ENCODE measurements at regions not wholly inside any gene's neighbourhood (a gene's known extent, or its start where the extent isn't known, plus 50 kb on each side); places are given as distances from the start of the nearest gene placed in this dataset.

- Histone ChIP-seq H3K9me3 (ENCODE audit: control insufficient read depth in 2 of 2, insufficient read depth in 1 of 2, low read depth in 1 of 2, low read length in 1 of 2) (no peaks in the 10 kb centered on the region), H3K4me3 (ENCODE audit: low read depth in 1 of 3, low read length in 3 of 3) (no peak overlapping the region), H3K4me1 (ENCODE audit: control insufficient read depth in 3 of 3, insufficient read depth in 2 of 3, low read depth in 1 of 3, low read length in 2 of 3) (peaks cover 5 to 15% (median 8%) of the 10 kb centered on the region in 3 donors), H3K27me3 (ENCODE audit: control insufficient read depth in 3 of 3, insufficient read depth in 3 of 3, low read length in 3 of 3) (no peaks in the 10 kb centered on the region), H3K27ac (ENCODE audit: low read depth in 1 of 3, low read length in 2 of 3) (peak overlapping the region in 2 of 3 donors; percentile 18 to 82), H3K36me3 (ENCODE audit: control insufficient read depth in 3 of 3, insufficient read depth in 2 of 3, low read depth in 1 of 3, low read length in 3 of 3) (no peaks in the 10 kb centered on the region)
- DNase-seq (peak; percentile 59 to 80), FAIRE-seq (no peak)
- 34 to 72% (median 42%) methylated on average over 8 of the region's 8 CpGs for WGBS, 3 donors
Measured at GRCh38 chr18:44197832-44198611, 482.7 kb upstream of the SETBP1 start.

- H3K9me3 ChIP-seq (ENCODE audit: control insufficient read depth in 2 of 2, insufficient read depth in 1 of 2, low read depth in 1 of 2, low read length in 1 of 2), result no peaks in the 10 kb centered on the region
- H3K4me3 ChIP-seq (ENCODE audit: low read depth in 1 of 3, low read length in 3 of 3), result no peak overlapping the region
- H3K36me3 ChIP-seq (ENCODE audit: control insufficient read depth in 3 of 3, insufficient read depth in 2 of 3, low read depth in 1 of 3, low read length in 3 of 3), result no peaks in the 10 kb centered on the region
- FAIRE-seq (no peak), DNase-seq (peak; percentile 63 to 86)
- peaks cover 5 to 15% (median 8%) of the 10 kb centered on the region in 3 donors for H3K4me1 ChIP-seq (ENCODE audit: control insufficient read depth in 3 of 3, insufficient read depth in 2 of 3, low read depth in 1 of 3, low read length in 2 of 3)
- peak overlapping the region in 2 of 3 donors; percentile 18 to 82 for H3K27ac ChIP-seq (ENCODE audit: low read depth in 1 of 3, low read length in 2 of 3)
- H3K27me3 ChIP-seq (ENCODE audit: control insufficient read depth in 3 of 3, insufficient read depth in 3 of 3, low read length in 3 of 3), result no peaks in the 10 kb centered on the region
- WGBS, 3 donors, result 29 to 69% (median 45%) methylated on average over 4 of the region's 4 CpGs
Measured at GRCh38 chr18:44198612-44199284, 481.9 kb upstream of the SETBP1 start.

- Histone ChIP-seq H3K4me1 (ENCODE audit: control insufficient read depth in 3 of 3, insufficient read depth in 2 of 3, low read depth in 1 of 3, low read length in 2 of 3) (peaks cover 0 to 10% (median 2%) of the 10 kb centered on the region in 3 donors), H3K27ac (ENCODE audit: low read depth in 1 of 3, low read length in 2 of 3) (no peak overlapping the region), H3K27me3 (ENCODE audit: control insufficient read depth in 3 of 3, insufficient read depth in 3 of 3, low read length in 3 of 3) (no peaks in the 10 kb centered on the region), H3K9me3 (ENCODE audit: control insufficient read depth in 2 of 2, insufficient read depth in 1 of 2, low read depth in 1 of 2, low read length in 1 of 2) (no peaks in the 10 kb centered on the region), H3K4me3 (ENCODE audit: low read depth in 1 of 3, low read length in 3 of 3) (no peak overlapping the region), H3K36me3 (ENCODE audit: control insufficient read depth in 3 of 3, insufficient read depth in 2 of 3, low read depth in 1 of 3, low read length in 3 of 3) (no peaks in the 10 kb centered on the region)
- DNase-seq, result peak; percentile 68
- no peak for FAIRE-seq
- 19 to 57% (median 32%) methylated on average over 1 of the region's 1 CpG for WGBS, 3 donors
Measured at GRCh38 chr18:44213293-44213692, 467.4 kb upstream of the SETBP1 start.

- 53 to 74% (median 58%) methylated on average over 2 of the region's 2 CpGs for WGBS, 3 donors
- Histone ChIP-seq H3K4me3 (ENCODE audit: low read depth in 1 of 3, low read length in 3 of 3) (no peak overlapping the region), H3K27ac (ENCODE audit: low read depth in 1 of 3, low read length in 2 of 3) (no peak overlapping the region), H3K27me3 (ENCODE audit: control insufficient read depth in 3 of 3, insufficient read depth in 3 of 3, low read length in 3 of 3) (no peaks in the 10 kb centered on the region), H3K9me3 (ENCODE audit: control insufficient read depth in 2 of 2, insufficient read depth in 1 of 2, low read depth in 1 of 2, low read length in 1 of 2) (no peaks in the 10 kb centered on the region), H3K36me3 (ENCODE audit: control insufficient read depth in 3 of 3, insufficient read depth in 2 of 3, low read depth in 1 of 3, low read length in 3 of 3) (no peaks in the 10 kb centered on the region), H3K4me1 (ENCODE audit: control insufficient read depth in 3 of 3, insufficient read depth in 2 of 3, low read depth in 1 of 3, low read length in 2 of 3) (peaks cover 0 to 10% (median 2%) of the 10 kb centered on the region in 3 donors)
- peak; percentile 25 to 46 for DNase-seq
- FAIRE-seq, result no peak
Measured at GRCh38 chr18:44214396-44214795, 466.3 kb upstream of the SETBP1 start.

- peaks cover 0 to 10% (median 2%) of the 10 kb centered on the region in 3 donors for H3K4me1 ChIP-seq (ENCODE audit: control insufficient read depth in 3 of 3, insufficient read depth in 2 of 3, low read depth in 1 of 3, low read length in 2 of 3)
- no peaks in the 10 kb centered on the region for H3K36me3 ChIP-seq (ENCODE audit: control insufficient read depth in 3 of 3, insufficient read depth in 2 of 3, low read depth in 1 of 3, low read length in 3 of 3)
- DNase-seq (no peak), FAIRE-seq (no peak)
- no peak overlapping the region for H3K27ac ChIP-seq (ENCODE audit: low read depth in 1 of 3, low read length in 2 of 3)
- no peaks in the 10 kb centered on the region for H3K27me3 ChIP-seq (ENCODE audit: control insufficient read depth in 3 of 3, insufficient read depth in 3 of 3, low read length in 3 of 3)
- H3K4me3 ChIP-seq (ENCODE audit: low read depth in 1 of 3, low read length in 3 of 3), result no peak overlapping the region
- 10 to 57% (median 21%) methylated on average over 1 of the region's 1 CpG for WGBS, 3 donors
- no peaks in the 10 kb centered on the region for H3K9me3 ChIP-seq (ENCODE audit: control insufficient read depth in 2 of 2, insufficient read depth in 1 of 2, low read depth in 1 of 2, low read length in 1 of 2)
Measured at GRCh38 chr18:44216169-44216568, 464.5 kb upstream of the SETBP1 start.

- Histone ChIP-seq H3K27ac (ENCODE audit: low read depth in 1 of 3, low read length in 2 of 3) (no peak overlapping the region), H3K27me3 (ENCODE audit: control insufficient read depth in 3 of 3, insufficient read depth in 3 of 3, low read length in 3 of 3) (no peaks in the 10 kb centered on the region), H3K9me3 (ENCODE audit: control insufficient read depth in 2 of 2, insufficient read depth in 1 of 2, low read depth in 1 of 2, low read length in 1 of 2) (no peaks in the 10 kb centered on the region), H3K4me3 (ENCODE audit: low read depth in 1 of 3, low read length in 3 of 3) (no peak overlapping the region), H3K4me1 (ENCODE audit: control insufficient read depth in 3 of 3, insufficient read depth in 2 of 3, low read depth in 1 of 3, low read length in 2 of 3) (no peaks in the 10 kb centered on the region), H3K36me3 (ENCODE audit: control insufficient read depth in 3 of 3, insufficient read depth in 2 of 3, low read depth in 1 of 3, low read length in 3 of 3) (no peaks in the 10 kb centered on the region)
- WGBS, 3 donors, result 73 to 91% (median 82%) methylated on average over 2 of the region's 2 CpGs
- DNase-seq, result no peak
- no peak for FAIRE-seq
Measured at GRCh38 chr18:44227501-44227900, 453.2 kb upstream of the SETBP1 start.

GRCh38 chr18:44229693-44230108 lies 451.0 kb upstream of the SETBP1 start:
- no peak for DNase-seq
- H3K4me1 ChIP-seq (ENCODE audit: control insufficient read depth in 3 of 3, insufficient read depth in 2 of 3, low read depth in 1 of 3, low read length in 2 of 3), result no peaks in the 10 kb centered on the region
- H3K27ac ChIP-seq (ENCODE audit: low read depth in 1 of 3, low read length in 2 of 3), result no peak overlapping the region
- no peaks in the 10 kb centered on the region for H3K9me3 ChIP-seq (ENCODE audit: control insufficient read depth in 2 of 2, insufficient read depth in 1 of 2, low read depth in 1 of 2, low read length in 1 of 2)
- H3K36me3 ChIP-seq (ENCODE audit: control insufficient read depth in 3 of 3, insufficient read depth in 2 of 3, low read depth in 1 of 3, low read length in 3 of 3), result no peaks in the 10 kb centered on the region
- no peak for FAIRE-seq
- no peaks in the 10 kb centered on the region for H3K27me3 ChIP-seq (ENCODE audit: control insufficient read depth in 3 of 3, insufficient read depth in 3 of 3, low read length in 3 of 3)
- no peak overlapping the region for H3K4me3 ChIP-seq (ENCODE audit: low read depth in 1 of 3, low read length in 3 of 3)
- WGBS, 3 donors, result 41 to 84% (median 58%) methylated on average over 3 of the region's 3 CpGs

- H3K4me3 ChIP-seq (ENCODE audit: low read depth in 1 of 3, low read length in 3 of 3), result no peak overlapping the region
- H3K9me3 ChIP-seq (ENCODE audit: control insufficient read depth in 2 of 2, insufficient read depth in 1 of 2, low read depth in 1 of 2, low read length in 1 of 2), result no peaks in the 10 kb centered on the region
- no peaks in the 10 kb centered on the region for H3K36me3 ChIP-seq (ENCODE audit: control insufficient read depth in 3 of 3, insufficient read depth in 2 of 3, low read depth in 1 of 3, low read length in 3 of 3)
- no peak overlapping the region for H3K27ac ChIP-seq (ENCODE audit: low read depth in 1 of 3, low read length in 2 of 3)
- no peak for FAIRE-seq
- no peak for DNase-seq
- H3K27me3 ChIP-seq (ENCODE audit: control insufficient read depth in 3 of 3, insufficient read depth in 3 of 3, low read length in 3 of 3), result no peaks in the 10 kb centered on the region
- no peaks in the 10 kb centered on the region for H3K4me1 ChIP-seq (ENCODE audit: control insufficient read depth in 3 of 3, insufficient read depth in 2 of 3, low read depth in 1 of 3, low read length in 2 of 3)
- 78 to 89% (median 83%) methylated on average over 4 of the region's 4 CpGs for WGBS, 3 donors
Measured at GRCh38 chr18:44231936-44232335, 448.8 kb upstream of the SETBP1 start.
